ENCODE measurements at regions not wholly inside any gene's neighbourhood (a gene's known extent, or its start where the extent isn't known, plus 50 kb on each side); places are given as distances from the start of the nearest gene placed in this dataset.
"Not testable (repeated sequence)": the region's sequence is repeated elsewhere in the genome, so short reads cannot be mapped to it uniquely, and the experiment has no call there.

GRCh38 chr3:13138833-13139145 lies 65.6 kb upstream of the IQSEC1 start:
- DNase-seq, result no peak

- DNase-seq, result no peak
Measured at GRCh38 chr3:13137941-13138832, 65.0 kb upstream of the IQSEC1 start.

GRCh38 chr3:13136848-13137247 lies 63.6 kb upstream of the IQSEC1 start:
- DNase-seq, result not testable (repeated sequence)

GRCh38 chr3:13136426-13136825 lies 63.2 kb upstream of the IQSEC1 start:
- DNase-seq, result no peak

GRCh38 chr3:13135811-13136321 lies 62.6 kb upstream of the IQSEC1 start:
- no peak for DNase-seq

- no peak for DNase-seq
Measured at GRCh38 chr3:13135251-13135810, 62.1 kb upstream of the IQSEC1 start.

- DNase-seq, result no peak
Measured at GRCh38 chr3:13134879-13135206, 61.6 kb upstream of the IQSEC1 start.

- no peak for DNase-seq
Measured at GRCh38 chr3:13134166-13134878, 61.1 kb upstream of the IQSEC1 start.

- DNase-seq, result no peak
Measured at GRCh38 chr3:13133471-13133981, 60.3 kb upstream of the IQSEC1 start.

- no peak for DNase-seq
Measured at GRCh38 chr3:13132731-13133410, 59.6 kb upstream of the IQSEC1 start.

GRCh38 chr3:13132281-13132680 lies 59.1 kb upstream of the IQSEC1 start:
- no peak for DNase-seq

GRCh38 chr3:13130464-13131193 lies 57.4 kb upstream of the IQSEC1 start:
- no peak for DNase-seq

GRCh38 chr3:13125092-13126015 lies 52.1 kb upstream of the IQSEC1 start:
- no peak for DNase-seq

- no peak for DNase-seq
Measured at GRCh38 chr3:13124631-13125030, 51.4 kb upstream of the IQSEC1 start.

- DNase-seq, result no peak
Measured at GRCh38 chr3:13123765-13124164, 50.5 kb upstream of the IQSEC1 start.

GRCh38 chr3:13123013-13123654 lies 49.9 kb upstream of the IQSEC1 start:
- no peak for DNase-seq
